Occipital lobe (tissue), 1 donor: ENCODE measurements at regions not wholly inside any gene's neighbourhood (a gene's known extent, or its start where the extent isn't known, plus 50 kb on each side); places are given as distances from the start of the nearest gene placed in this dataset.
"Not testable (repeated sequence)": the region's sequence is repeated elsewhere in the genome, so short reads cannot be mapped to it uniquely, and the experiment has no call there.

Experiments
- DNase-seq: peaks from one replicate; lab custom pipeline; 2025; lab: John Stamatoyannopoulos, UW

DNA sequence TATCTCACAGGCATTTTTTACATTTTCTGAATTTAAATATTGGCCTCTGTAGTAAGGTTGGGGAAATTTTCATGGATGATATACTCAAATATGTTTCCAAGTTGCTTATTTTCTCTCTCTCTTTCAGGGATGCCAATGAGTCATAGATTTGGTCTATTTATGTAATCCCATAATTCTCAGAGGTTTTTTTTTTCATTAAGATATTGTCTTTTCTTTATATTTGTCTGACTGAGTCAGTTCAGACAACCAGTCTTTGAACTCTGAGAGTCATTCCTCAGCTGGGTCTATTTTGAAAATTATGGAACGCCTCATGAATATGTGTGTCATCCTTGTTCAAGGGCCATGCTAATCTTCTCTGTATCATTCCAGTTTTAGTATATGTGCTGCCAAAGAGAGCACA is 223.2 kb downstream of the PCSK1 start:
- no peak for DNase-seq

DNA sequence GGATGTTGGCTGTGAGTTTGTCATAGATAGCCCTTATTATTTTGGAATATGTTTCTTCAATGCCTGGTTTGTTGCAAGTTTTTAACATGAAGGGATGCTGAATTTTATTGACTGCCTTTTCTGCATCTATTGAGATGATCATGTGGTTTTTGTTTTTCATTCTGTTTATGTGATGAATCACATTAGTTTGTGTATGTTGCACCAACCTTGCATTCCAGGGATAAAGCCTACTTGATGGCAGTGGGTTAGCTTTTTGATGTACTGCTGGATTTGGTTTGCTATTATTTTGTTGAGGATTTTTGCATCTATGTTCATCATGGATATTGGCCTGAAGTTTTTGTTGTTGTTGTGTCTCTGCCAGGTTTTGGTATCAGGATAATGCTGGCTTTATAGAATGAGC is 225.6 kb downstream of the PCSK1 start:
- no peak for DNase-seq

DNA sequence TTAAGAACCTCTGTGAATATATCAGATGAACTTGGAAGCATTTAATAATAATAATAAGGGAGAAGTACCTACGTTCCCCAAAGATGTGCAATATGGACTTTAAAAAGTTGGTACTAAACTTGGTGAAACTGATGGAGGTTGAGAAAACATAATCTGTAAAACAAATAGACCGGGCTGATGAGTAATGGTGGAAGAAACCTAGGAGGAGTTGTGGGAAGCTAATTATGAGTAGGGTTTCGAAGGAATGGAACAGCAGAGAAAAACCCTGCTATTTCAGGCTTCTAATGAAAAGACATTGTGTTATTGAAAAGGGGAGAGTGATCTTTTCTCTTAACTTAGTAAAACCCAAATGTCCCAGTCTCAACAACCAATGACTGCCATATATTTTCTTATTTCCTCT is 229.3 kb downstream of the PCSK1 start:
- DNase-seq, result no peak

DNA sequence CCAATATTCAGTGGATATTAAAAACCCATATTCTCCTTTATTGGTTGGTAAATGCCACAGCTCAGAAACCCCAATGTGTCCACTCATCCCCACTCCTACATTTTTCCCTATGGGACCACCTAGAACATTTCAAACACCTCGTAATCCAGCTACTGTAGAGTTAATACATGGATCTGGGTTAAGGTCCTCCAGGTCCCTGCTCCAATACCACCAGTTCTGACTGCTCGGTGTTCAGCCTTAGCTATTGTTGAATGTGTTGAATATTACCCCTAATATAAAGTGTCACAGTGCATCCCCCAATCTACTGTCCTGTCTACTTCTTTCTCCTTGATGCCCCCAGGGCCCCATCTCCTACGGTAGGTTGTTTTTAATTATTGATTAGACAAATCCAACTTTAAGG is 231.5 kb downstream of the PCSK1 start:
- no peak for DNase-seq

DNA sequence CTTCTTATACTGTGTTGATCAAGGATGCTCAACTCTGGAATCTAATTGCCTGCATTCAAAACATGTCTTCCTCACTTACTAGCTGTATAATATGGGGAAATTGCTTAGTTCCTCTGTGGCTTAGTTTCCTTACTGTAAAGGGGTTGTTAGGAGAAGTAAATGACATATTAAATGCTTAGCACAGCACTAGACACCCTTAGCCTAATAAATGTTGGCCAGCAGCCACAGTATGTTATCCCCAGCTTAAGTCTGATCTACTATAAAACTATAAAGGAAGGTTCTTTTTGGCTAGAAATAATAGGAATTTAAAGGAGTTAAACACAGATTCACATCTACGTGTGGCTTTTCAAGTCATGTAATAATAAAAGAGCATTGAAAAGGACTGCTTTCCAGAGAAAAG is 232.4 kb downstream of the PCSK1 start:
- DNase-seq, result no peak

DNA sequence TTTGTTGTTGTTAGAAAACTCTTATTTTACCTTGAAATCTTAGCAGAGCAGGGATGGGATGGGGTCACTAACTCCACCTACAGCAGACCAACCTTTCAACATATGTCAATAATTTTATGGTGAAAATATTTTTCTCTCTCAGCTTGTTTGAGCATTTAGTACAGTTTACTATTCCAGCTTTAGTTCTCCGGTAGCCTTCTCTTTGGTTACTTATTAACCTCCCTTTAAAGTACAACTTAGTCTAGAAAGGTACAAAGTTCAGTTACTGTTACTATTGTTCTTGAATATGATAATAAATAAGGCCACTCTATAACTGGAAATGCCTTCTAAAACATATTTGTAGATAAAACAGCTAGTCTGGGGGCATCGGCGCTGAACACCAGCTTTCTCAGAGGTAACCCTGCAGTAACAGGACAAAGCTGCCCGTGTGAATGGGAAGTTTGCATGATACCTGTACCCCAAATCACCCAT is 233.3 kb downstream of the PCSK1 start:
- DNase-seq, result no peak

DNA sequence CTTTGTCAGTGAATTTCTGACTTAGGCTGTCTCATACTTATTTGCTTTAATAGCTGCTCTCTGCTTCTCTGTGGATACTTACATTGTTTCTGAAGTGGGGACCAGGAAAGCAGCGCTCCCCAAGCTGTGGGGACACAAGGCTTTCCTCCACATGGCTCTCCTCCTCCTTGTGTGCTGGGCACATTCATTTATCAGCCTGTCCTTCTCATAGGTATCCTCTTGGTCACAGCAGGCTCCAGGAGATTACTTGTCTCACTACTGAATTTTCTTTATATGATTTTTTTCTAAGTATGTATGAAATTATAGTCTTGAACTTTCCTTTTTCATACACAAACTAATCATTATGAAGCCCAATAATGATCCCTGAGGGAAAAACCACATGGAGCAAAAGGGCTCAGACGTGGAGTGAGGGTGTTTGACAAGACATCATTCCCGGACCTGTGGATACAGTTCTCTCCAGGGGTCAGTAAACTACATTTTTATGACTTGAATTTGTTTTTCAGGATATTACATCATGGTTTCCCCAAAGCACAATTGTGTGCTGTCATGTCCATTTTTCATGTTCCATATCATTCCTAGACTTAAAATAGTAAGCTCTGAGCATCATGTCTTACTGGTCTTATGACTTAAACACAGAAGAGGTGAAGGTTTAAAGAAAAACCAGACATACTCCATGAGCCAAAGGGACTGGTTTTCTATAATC is 234.5 kb downstream of the PCSK1 start:
- no peak for DNase-seq

DNA sequence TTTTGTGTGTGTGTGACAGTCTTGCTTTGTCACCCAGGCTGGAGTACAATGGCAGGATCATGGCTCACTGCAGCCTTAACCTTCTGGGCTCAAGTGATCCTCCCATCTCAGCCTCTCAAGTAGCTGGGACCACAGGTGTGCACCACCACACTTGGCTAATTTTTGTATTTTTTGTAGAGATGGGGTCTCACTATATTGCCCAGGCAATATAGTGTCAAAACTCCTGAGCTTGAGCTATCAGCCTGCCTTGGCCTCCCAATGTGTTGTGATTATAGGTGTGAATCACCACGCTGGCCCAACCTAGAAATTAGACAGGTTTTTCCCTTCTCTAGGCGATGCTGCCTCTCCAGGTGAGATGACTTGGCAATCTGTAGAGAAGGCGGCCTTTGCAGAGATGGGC is 235.3 kb downstream of the PCSK1 start:
- not testable (repeated sequence) for DNase-seq

DNA sequence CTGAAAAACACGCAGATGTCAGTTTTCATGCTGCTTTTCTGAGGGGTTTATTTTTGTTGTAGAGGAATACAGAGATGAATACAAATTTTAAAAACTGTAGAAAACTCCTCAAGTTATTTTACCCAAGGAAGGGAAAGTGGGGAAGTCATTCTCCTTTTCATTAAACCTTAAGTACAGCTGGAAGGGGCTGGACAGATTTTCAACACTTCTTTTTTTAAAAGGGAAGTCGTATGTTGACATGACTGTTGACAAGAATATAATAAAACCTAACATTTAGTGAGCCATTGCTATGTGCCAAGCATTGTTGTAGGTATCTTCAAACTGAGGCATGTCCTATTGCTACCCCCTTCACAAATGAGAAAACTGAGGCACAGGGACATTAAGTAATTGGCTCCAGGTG is 235.7 kb upstream of the ELL2 start:
- DNase-seq, result no peak

DNA sequence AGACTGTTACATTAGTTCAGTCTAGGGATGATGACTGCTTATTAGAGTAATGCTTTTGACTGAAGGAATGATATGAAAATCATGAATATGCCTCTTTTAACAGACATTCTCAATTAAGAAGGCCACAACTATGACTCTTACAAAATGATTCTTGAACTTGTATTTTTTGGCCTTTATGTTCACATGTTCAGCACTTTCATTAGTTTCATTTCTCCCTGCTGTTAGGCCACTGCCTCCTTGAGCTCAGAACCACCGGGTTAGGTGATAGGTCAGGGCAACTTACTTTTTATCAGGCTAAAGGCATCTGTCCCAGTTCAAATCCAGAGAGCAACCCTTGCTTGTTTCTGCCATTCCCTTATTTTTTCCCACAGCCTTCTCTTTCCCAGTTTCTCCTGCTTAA is 235.2 kb upstream of the ELL2 start:
- no peak for DNase-seq

DNA sequence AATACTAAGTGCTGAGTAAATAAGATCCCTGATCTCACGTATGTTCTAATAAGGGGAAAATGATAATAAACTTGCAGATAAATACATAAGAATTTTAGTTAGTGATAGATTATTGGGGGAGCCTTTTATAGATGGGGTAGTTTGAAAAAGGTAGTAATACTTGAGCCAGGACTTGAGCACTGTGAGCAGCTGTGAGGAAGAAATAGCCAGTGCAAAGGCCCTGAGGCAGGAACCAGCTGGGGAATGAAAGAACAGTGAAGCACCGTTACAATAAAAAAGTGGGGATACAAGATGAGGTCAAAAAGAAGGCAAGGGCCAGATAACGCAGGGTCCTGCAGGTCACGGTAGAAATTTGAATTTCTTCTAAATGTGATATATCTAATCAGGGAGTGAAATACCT is 234.8 kb upstream of the ELL2 start:
- DNase-seq, result no peak

DNA sequence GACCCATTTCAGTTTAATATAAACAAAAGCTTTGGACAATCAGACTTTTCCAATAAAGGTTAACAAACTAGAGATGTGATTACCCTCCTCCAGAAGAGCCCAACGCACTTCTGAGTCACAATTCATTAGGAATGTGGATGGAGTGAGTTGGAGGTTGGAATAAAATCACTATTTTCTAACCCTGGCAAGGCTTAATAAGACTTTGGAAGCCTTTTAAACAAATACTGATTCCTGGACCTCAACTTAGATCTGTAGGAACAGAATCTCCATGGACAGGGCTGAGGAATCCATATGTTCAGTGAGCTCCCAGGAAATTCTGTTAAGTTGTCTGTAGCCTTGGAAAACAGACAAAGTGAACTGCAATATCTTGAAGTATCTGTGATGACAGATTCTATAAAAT is 233.5 kb upstream of the ELL2 start:
- no peak for DNase-seq

DNA sequence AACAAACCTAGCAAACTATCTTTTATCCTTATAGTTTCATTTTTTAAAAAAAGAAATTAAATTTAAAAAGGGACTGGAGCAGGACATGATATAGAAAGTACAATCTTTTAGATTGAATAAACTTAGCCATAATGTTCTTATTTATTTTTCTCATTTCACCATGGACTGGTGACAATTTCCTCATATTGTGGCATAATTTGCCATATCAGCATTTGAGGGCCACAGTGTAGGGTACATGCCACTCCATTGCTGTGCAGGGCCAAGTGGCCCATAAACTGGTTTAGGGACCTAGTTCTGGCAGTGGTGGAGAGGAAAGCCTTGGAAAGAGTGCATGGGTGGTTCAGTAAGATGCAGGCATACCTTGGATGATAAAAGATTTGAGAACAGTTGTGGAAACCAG is 232.9 kb upstream of the ELL2 start:
- no peak for DNase-seq

DNA sequence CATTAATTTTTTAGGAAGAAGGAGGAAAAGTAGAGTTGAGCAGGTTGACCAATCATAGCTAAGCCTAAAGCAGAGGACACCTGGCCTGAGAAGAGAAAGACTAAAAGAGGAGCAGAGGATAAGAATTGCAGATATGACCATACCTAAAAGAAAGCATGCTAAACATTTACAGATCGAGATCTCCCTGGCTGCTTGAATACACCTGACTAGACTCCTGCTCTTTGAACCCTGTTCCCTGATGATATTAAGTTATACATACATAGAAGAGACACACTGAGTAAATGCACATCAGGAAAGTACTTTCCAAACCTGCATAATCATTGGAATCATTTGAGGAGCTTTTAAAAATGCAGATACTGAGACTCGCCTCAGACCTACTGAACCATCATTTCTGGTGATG is 232.3 kb upstream of the ELL2 start:
- DNase-seq, result no peak

DNA sequence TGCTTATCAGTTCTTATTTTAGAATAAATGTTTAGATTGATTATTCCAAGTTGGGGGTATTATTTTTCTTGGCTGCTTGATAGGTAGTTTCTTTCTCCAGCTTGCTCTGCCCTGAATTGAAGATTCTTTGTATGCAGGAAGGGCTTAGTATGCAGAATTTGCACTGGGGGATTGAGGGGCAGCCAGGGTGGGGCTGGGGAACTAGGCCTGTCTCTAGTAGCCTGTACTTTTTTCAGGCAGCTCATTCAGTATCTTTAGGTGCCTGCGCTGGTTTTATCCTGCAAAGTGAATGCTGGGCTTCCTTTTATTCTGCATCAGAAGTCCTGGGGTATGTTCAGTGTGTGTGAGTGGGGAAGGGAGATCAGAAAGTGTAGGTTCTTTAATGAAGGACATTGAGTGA is 228.3 kb upstream of the ELL2 start:
- DNase-seq, result no peak

DNA sequence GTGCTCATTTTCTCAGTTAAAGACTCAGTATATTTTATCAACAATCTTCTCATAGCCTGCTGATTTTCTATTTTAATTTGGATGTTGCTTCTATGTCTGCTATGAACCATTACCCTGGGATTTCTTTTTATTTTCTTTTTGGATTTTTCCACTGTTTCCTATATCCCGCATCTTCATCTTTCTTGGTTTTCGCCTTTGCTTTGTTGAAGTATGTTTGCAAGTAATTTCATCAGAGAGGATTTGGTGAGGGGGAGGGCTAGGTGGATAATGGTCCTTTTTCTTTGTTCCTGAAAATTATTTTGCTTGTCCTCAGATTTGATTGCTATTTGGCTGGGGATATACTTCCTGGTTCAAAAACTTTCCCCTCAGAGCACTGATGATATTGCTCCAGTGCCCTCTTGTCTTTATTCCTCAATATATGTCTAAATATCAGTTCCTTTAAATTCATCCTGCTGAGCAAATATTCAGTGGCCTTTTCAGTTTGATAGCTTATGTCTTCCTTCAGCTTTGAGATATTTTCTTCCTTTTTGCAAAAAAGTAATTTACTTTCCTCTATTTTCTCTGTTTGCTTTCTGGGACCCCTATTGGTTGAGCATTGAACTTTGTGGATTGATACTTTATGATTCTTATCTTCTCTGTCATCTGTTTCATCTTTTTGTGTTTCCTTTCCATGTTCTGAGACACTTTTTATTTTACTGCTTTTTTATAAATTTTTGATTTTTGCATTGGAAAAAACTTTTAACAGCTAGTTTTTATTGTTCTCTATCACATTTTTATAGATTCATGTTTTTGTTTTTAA is 227.6 kb upstream of the ELL2 start:
- DNase-seq, result no peak

DNA sequence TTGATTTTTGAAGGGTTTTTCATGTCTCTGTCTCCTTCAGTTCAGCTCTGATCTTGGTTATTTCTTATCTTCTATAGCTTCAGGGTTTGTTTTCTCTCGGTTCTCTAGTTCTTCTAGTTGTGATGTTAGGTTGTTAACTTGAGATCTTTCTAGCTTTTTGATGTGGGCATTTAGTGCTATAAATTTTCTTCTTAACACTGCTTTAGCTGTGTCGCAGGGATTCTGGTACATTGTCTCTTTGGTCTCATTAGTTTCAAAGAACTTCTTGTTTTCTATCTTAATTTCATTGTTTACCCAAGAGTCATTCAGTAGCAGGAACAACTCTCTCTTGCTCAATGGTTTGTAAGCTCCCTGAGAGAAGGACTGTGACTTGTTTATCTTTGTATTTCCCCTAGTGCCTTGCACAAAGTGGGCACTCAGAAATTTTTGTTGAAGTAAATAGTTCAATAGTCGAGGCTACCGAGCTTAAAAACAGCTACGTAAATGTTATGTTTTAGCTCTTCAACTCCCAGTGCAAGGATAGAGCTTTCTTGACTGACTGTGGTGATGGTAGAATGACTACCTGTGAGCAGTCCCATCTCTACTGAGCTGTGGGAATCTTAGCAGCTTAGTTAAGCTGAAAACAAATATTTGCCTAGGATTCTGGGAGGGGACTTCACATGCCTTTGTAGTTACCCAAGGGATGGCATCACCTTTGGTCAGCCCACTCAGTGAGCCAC is 225.8 kb upstream of the ELL2 start:
- DNase-seq, result no peak

DNA sequence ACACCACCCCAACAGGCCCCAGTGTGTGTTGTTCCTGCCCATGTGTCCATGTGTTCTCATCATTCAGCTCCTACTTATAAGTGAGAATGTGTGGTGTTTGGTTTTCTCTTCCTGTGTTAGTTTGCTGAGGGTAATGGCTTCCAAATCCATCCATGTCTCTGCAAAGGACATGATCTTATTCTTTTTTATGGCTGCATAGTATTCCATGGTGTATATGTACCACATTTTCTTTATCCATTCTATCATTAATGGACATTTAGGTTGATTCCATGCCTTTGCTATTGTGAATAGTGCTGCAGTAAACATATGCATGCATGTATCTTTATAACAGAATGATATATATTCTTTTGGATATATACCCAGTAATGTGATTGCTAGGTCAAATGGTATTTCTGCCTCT is 222.9 kb upstream of the ELL2 start:
- not testable (repeated sequence) for DNase-seq

DNA sequence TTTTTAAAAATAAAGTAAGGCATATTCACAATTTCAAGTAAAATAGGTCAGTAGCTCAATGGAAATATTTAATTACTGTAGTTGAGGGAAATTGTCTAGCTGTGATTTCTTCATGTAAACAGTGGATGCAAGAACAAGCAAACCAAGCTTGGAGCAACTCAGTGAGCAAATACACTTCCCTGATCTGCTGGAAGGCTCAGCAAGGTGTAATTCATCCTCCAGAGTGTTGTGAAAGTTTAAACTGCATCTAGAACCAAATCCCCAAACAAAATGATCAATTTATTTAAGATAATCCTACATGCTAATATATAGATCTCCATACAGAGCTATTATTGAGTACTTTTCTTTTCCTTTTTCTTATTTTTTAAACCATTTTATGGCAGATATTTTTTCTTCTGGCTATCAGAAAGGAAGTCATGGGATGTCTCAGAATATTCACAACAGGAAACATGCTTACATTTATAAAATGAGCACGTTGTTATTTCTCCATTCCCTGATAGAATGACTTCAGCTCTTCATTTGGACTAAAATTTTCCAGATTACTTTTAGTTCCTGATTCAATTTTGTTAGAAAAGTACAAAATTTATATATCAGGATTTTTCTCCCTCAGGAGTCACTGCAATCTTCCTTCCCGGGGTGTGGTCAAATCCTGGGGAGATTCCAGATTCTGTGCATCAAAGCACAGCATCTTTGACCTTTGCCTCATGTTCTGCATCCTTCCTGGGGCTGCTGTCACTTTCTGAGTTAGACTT is 219.2 kb upstream of the ELL2 start:
- DNase-seq, result no peak

DNA sequence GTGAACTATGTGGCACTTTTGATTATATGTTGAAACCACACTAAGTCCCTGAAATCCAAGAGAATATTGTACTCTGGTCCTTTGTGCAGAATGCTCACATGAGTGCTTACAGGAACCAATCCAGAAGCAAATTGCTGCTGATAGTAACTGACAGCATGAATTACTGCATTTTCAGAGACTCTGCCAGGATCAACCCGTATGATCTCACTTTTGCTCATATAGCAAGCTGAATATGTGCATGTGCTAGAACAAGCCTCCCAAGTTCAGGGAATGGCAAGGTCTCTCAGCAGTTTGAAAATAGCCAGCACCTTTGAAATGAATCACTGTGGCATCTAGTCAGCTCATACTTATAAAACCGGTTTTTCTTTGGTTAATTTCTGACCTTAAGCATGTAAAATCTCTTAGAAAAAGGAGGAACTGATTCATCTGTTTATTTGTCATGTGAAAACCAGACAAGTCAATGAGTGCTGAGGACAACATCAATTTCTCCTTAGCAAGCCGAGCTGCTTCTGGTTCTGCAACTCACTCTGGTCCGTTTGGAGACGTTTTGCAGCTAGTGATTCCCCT is 215.7 kb upstream of the ELL2 start:
- DNase-seq, result no peak

DNA sequence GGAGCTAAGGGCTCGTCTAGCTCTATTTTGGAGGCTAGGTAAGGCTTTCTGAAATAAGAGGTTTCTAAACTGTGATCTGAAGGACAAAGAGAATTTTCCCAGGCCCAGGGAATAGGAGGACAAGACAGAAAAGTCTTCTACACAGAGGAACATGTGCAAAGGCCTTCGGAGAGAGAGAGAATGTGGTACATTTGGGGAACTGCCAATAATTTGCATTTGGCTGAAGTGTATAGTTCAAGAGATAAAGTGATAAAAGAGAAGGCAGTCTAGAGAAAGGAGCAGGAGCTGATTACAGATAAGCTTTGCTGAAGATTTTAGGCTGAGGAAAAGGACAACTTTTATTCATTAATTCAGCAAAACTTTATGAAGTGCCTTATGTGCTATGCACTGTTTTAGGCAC is 214.4 kb upstream of the ELL2 start:
- no peak for DNase-seq
